ENCODE measurements at regions not wholly inside any gene's neighbourhood (a gene's known extent, or its start where the extent isn't known, plus 50 kb on each side); places are given as distances from the start of the nearest gene placed in this dataset.
"Not testable (repeated sequence)": the region's sequence is repeated elsewhere in the genome, so short reads cannot be mapped to it uniquely, and the experiment has no call there.

DNA sequence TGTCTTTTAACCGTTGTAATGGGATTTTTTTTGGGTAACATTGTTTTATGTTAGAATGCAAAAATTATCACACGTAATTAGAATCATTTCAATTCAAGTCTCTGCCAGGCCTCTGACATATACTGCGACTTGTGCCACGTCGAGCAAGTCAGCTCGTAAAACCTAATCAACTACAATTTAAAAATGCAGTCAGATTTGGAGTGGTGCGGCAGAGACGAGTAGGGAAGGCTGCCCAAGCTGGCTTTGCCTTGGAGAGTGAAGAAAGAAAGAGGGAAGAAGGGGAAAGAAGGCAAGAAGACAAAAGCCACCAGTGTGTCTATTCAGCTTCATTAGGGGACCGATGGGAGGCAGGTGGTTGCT is 110.7 kb downstream of the MIAT start:
- Histone ChIP-seq H3K9me3 (ENCODE audit: control insufficient read depth in 2 of 3, low read length in 3 of 3) (no peaks in the 10 kb centered on the region), H3K36me3 (ENCODE audit: control insufficient read depth in 2 of 3, insufficient read depth in 3 of 3, low read length in 3 of 3) (peaks cover 0 to 34% (median 4%) of the 10 kb centered on the region in 3 experiments), H3K27ac (ENCODE audit: low read depth, low read length) (no peak overlapping the region), H3K4me3 (ENCODE audit: low read length) (no peak overlapping the region), H3K27me3 (ENCODE audit: control insufficient read depth in 2 of 2, insufficient read depth in 2 of 2, low read length in 2 of 2) (no peaks in the 10 kb centered on the region), H3K4me1 (ENCODE audit: control insufficient read depth in 2 of 2, insufficient read depth in 2 of 2, low read length in 2 of 2) (no peaks in the 10 kb centered on the region)
- Mint-ChIP-seq H3K36me3 (peaks cover 11 to 53% (median 44%) of the 10 kb centered on the region in 5 donors), H3K27me3 (no peaks in the 10 kb centered on the region), H3K27ac (no peak overlapping the region), H3K4me3 (no peak overlapping the region), H3K4me1 (peaks cover 0 to 11% (median 5%) of the 10 kb centered on the region in 7 donors), H3K9me3 (peaks cover 0 to 12% (median 4%) of the 10 kb centered on the region in 11 donors)
- DNase-seq (no peak), ATAC-seq (no peak)
- POLR2A ChIA-PET: no interaction called here
- intact Hi-C loops (cut with micrococcal nuclease): no loop called here
- CTCF ChIA-PET: no interaction called here

GRCh38 chr22:26768952-26769351 is 111.6 kb downstream of the MIAT start:
- H3K27me3 ChIP-seq (ENCODE audit: control insufficient read depth in 2 of 2, insufficient read depth in 2 of 2, low read length in 2 of 2): no peaks in the 10 kb centered on the region
- Mint-ChIP-seq H3K9me3 (peaks cover 0 to 12% (median 3%) of the 10 kb centered on the region in 11 donors), H3K36me3 (peaks cover 11 to 49% (median 40%) of the 10 kb centered on the region in 5 donors), H3K4me1 (peaks cover 0 to 10% (median 4%) of the 10 kb centered on the region in 7 donors), H3K4me3 (no peak overlapping the region), H3K27ac (no peak overlapping the region), H3K27me3 (no peaks in the 10 kb centered on the region)
- ChIA-PET CTCF (no interaction called here), POLR2A (no interaction called here)
- H3K36me3 ChIP-seq (ENCODE audit: control insufficient read depth in 2 of 3, insufficient read depth in 3 of 3, low read length in 3 of 3): peaks cover 0 to 32% (median 6%) of the 10 kb centered on the region in 3 experiments
- ATAC-seq (no peak), DNase-seq (no peak)
- H3K27ac ChIP-seq (ENCODE audit: low read depth, low read length): no peak overlapping the region
- no peaks in the 10 kb centered on the region for H3K9me3 ChIP-seq (ENCODE audit: control insufficient read depth in 2 of 3, low read length in 3 of 3)
- H3K4me3 ChIP-seq (ENCODE audit: low read length): no peak overlapping the region
- no peaks in the 10 kb centered on the region for H3K4me1 ChIP-seq (ENCODE audit: control insufficient read depth in 2 of 2, insufficient read depth in 2 of 2, low read length in 2 of 2)
- intact Hi-C loops (cut with micrococcal nuclease): no loop called here

DNA sequence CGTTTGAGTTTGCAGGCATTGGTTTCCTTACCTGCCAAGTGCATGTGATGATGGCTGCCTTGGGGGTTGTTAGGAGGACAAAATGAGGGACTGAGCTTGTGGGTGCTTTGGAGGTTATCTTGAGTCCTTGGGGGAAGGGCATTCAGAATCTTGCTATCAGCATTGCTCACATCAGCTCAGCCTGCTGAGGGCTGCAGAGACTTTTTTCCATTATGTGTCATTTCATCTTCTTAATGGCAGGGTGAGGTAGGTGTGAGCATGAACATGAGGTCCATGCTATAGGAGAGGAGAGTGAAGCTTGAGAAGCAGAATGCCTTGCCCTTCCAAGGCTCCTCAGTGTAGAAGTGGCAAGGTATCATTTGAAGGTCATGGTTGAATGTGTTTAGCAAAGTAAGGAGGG is 112.3 kb downstream of the MIAT start:
- no peaks in the 10 kb centered on the region for H3K9me3 ChIP-seq (ENCODE audit: control insufficient read depth in 2 of 3, low read length in 3 of 3)
- DNase-seq: no peak
- H3K4me3 Mint-ChIP-seq: no peak overlapping the region
- H3K4me3 ChIP-seq (ENCODE audit: low read length): no peak overlapping the region
- no peak for ATAC-seq
- H3K4me1 Mint-ChIP-seq: peaks cover 0 to 10% (median 4%) of the 10 kb centered on the region in 7 donors
- peaks cover 0 to 37% (median 9%) of the 10 kb centered on the region in 3 experiments for H3K36me3 ChIP-seq (ENCODE audit: control insufficient read depth in 2 of 3, insufficient read depth in 3 of 3, low read length in 3 of 3)
- no peak overlapping the region for H3K27ac ChIP-seq (ENCODE audit: low read depth, low read length)
- peaks cover 14 to 49% (median 42%) of the 10 kb centered on the region in 5 donors for H3K36me3 Mint-ChIP-seq
- no peaks in the 10 kb centered on the region for H3K27me3 Mint-ChIP-seq
- no peaks in the 10 kb centered on the region for H3K27me3 ChIP-seq (ENCODE audit: control insufficient read depth in 2 of 2, insufficient read depth in 2 of 2, low read length in 2 of 2)
- intact Hi-C loops (cut with micrococcal nuclease): no loop called here
- H3K27ac Mint-ChIP-seq: peak overlapping the region in 3 of 9 donors; percentile 3 to 24 (median 17)
- ChIA-PET POLR2A (no interaction called here), CTCF (no interaction called here)
- peaks cover 0 to 12% (median 5%) of the 10 kb centered on the region in 11 donors for H3K9me3 Mint-ChIP-seq
- no peaks in the 10 kb centered on the region for H3K4me1 ChIP-seq (ENCODE audit: control insufficient read depth in 2 of 2, insufficient read depth in 2 of 2, low read length in 2 of 2)

DNA sequence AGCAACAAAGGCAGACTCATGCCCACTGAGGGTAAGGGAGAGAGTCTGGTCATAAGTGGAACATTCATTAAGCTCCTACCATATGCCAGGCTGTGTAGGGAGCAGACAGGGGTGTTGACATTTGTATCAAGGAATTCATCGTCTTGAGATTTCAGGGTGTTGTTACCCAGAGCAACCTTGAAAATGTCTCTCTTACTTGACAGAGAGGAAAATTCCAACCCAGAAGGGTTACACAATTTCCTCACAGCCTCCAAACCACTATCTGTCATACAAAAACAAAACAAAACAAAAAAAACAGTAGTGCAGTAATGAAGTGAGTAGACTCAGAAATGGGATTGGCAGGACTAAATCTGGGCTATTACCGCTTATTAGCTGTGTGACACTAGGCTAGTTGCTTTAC is 113.2 kb downstream of the MIAT start:
- no peak for ATAC-seq
- H3K4me1 ChIP-seq (ENCODE audit: control insufficient read depth in 2 of 2, insufficient read depth in 2 of 2, low read length in 2 of 2): no peaks in the 10 kb centered on the region
- peaks cover 0 to 39% (median 9%) of the 10 kb centered on the region in 3 experiments for H3K36me3 ChIP-seq (ENCODE audit: control insufficient read depth in 2 of 3, insufficient read depth in 3 of 3, low read length in 3 of 3)
- no peaks in the 10 kb centered on the region for H3K9me3 ChIP-seq (ENCODE audit: control insufficient read depth in 2 of 3, low read length in 3 of 3)
- H3K4me3 Mint-ChIP-seq: no peak overlapping the region
- no peak overlapping the region for H3K27ac Mint-ChIP-seq
- peaks cover 11 to 49% (median 41%) of the 10 kb centered on the region in 5 donors for H3K36me3 Mint-ChIP-seq
- no peak overlapping the region for H3K4me3 ChIP-seq (ENCODE audit: low read length)
- intact Hi-C loops (cut with micrococcal nuclease): no loop called here
- ChIA-PET CTCF (no interaction called here), POLR2A (no interaction called here)
- no peak for DNase-seq
- H3K4me1 Mint-ChIP-seq: peaks cover 0 to 5% (median 0%) of the 10 kb centered on the region in 7 donors
- no peaks in the 10 kb centered on the region for H3K27me3 ChIP-seq (ENCODE audit: control insufficient read depth in 2 of 2, insufficient read depth in 2 of 2, low read length in 2 of 2)
- H3K27me3 Mint-ChIP-seq: no peaks in the 10 kb centered on the region
- H3K9me3 Mint-ChIP-seq: peaks cover 0 to 9% (median 4%) of the 10 kb centered on the region in 11 donors
- no peak overlapping the region for H3K27ac ChIP-seq (ENCODE audit: low read depth, low read length)

DNA sequence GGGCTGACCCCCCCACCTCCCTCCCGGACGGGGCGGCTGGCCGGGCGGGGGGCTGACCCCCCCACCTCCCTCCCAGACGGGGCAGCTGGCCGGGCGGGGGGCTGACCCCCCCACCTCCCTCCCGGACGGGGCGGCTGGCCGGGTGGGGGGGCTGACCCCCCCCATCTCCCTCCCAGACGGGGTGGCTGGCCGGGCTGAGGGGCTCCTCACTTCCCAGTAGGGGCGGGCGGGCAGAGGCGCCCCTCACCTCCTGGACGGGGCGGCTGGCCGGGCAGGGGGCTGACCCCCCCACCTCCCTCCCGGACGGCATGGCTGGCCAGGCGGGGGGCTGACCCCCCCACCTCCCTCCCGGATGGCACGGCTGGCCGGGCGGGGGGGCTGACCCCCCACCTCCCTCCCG is 115.7 kb downstream of the MIAT start:
- H3K27ac ChIP-seq (ENCODE audit: low read depth, low read length); ATAC-seq; H3K27me3 Mint-ChIP-seq; H3K9me3 Mint-ChIP-seq; H3K9me3 ChIP-seq (ENCODE audit: control insufficient read depth in 2 of 3, low read length in 3 of 3); H3K4me1 ChIP-seq (ENCODE audit: control insufficient read depth in 2 of 2, insufficient read depth in 2 of 2, low read length in 2 of 2); H3K27me3 ChIP-seq (ENCODE audit: control insufficient read depth in 2 of 2, insufficient read depth in 2 of 2, low read length in 2 of 2); H3K4me3 Mint-ChIP-seq; H3K27ac Mint-ChIP-seq; DNase-seq; intact Hi-C loops (cut with micrococcal nuclease); CTCF ChIA-PET; POLR2A ChIA-PET; H3K4me1 Mint-ChIP-seq; H3K4me3 ChIP-seq (ENCODE audit: low read length): not testable (repeated sequence)
- peaks cover 10 to 57% (median 49%) of the 10 kb centered on the region in 5 donors for H3K36me3 Mint-ChIP-seq
- peaks cover 0 to 54% (median 9%) of the 10 kb centered on the region in 3 experiments for H3K36me3 ChIP-seq (ENCODE audit: control insufficient read depth in 2 of 3, insufficient read depth in 3 of 3, low read length in 3 of 3)

DNA sequence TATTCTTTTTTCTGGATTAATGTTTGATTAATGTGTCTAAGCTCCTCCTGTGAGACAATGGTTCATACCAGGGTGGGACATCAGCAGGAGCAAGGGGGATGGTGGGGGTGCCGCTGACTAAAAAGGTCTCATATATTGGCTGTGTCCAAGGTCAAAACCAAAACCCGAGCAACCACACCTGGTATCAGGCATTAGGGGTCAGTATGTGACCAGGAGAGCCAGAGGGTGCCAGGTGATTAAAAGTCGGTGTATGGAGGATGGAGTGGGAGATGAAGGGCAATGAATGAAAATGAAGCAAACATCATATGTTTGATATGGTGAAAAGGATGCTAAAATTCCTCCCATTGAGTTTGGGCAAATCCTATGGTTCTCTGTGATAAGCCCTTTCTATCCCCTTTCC is 118.0 kb downstream of the MIAT start:
- ChIA-PET POLR2A (no interaction called here), CTCF (no interaction called here)
- Mint-ChIP-seq H3K9me3 (peaks cover 0 to 14% (median 3%) of the 10 kb centered on the region in 11 donors), H3K27ac (no peak overlapping the region), H3K4me3 (no peak overlapping the region), H3K27me3 (no peaks in the 10 kb centered on the region), H3K36me3 (peaks cover 23 to 72% (median 71%) of the 10 kb centered on the region in 5 donors), H3K4me1 (peaks cover 0 to 6% (median 0%) of the 10 kb centered on the region in 7 donors)
- no peak overlapping the region for H3K4me3 ChIP-seq (ENCODE audit: low read length)
- DNase-seq: no peak
- H3K27me3 ChIP-seq (ENCODE audit: control insufficient read depth in 2 of 2, insufficient read depth in 2 of 2, low read length in 2 of 2): no peaks in the 10 kb centered on the region
- no peaks in the 10 kb centered on the region for H3K4me1 ChIP-seq (ENCODE audit: control insufficient read depth in 2 of 2, insufficient read depth in 2 of 2, low read length in 2 of 2)
- peaks cover 16 to 67% (median 16%) of the 10 kb centered on the region in 3 experiments for H3K36me3 ChIP-seq (ENCODE audit: control insufficient read depth in 2 of 3, insufficient read depth in 3 of 3, low read length in 3 of 3)
- no peaks in the 10 kb centered on the region for H3K9me3 ChIP-seq (ENCODE audit: control insufficient read depth in 2 of 3, low read length in 3 of 3)
- H3K27ac ChIP-seq (ENCODE audit: low read depth, low read length): no peak overlapping the region
- no peak for ATAC-seq
- intact Hi-C loops (cut with micrococcal nuclease): no loop called here

GRCh38 chr22:26777156-26777801 is 119.9 kb downstream of the MIAT start:
- ChIA-PET POLR2A (no interaction called here), CTCF (no interaction called here)
- no peak overlapping the region for H3K27ac Mint-ChIP-seq
- H3K36me3 Mint-ChIP-seq: peaks cover 29 to 78% (median 75%) of the 10 kb centered on the region in 5 donors
- no peaks in the 10 kb centered on the region for H3K4me1 ChIP-seq (ENCODE audit: control insufficient read depth in 2 of 2, insufficient read depth in 2 of 2, low read length in 2 of 2)
- peaks cover 16 to 86% (median 21%) of the 10 kb centered on the region in 3 experiments for H3K36me3 ChIP-seq (ENCODE audit: control insufficient read depth in 2 of 3, insufficient read depth in 3 of 3, low read length in 3 of 3)
- H3K27me3 ChIP-seq (ENCODE audit: control insufficient read depth in 2 of 2, insufficient read depth in 2 of 2, low read length in 2 of 2): no peaks in the 10 kb centered on the region
- DNase-seq (no peak), ATAC-seq (no peak)
- no peaks in the 10 kb centered on the region for H3K9me3 ChIP-seq (ENCODE audit: control insufficient read depth in 2 of 3, low read length in 3 of 3)
- H3K27ac ChIP-seq (ENCODE audit: low read depth, low read length): no peak overlapping the region
- no peak overlapping the region for H3K4me3 Mint-ChIP-seq
- H3K4me3 ChIP-seq (ENCODE audit: low read length): no peak overlapping the region
- H3K4me1 Mint-ChIP-seq: peaks cover 0 to 6% (median 0%) of the 10 kb centered on the region in 7 donors
- H3K9me3 Mint-ChIP-seq: peaks cover 0 to 14% (median 3%) of the 10 kb centered on the region in 11 donors
- H3K27me3 Mint-ChIP-seq: no peaks in the 10 kb centered on the region
- intact Hi-C loops (cut with micrococcal nuclease): no loop called here

All from naive thymus-derived CD4-positive, alpha-beta T cell (primary cell).